GM21576 (cell line): ENCODE measurements at regions not wholly inside any gene's neighbourhood (a gene's known extent, or its start where the extent isn't known, plus 50 kb on each side); places are given as distances from the start of the nearest gene placed in this dataset.
"Not testable (repeated sequence)": the region's sequence is repeated elsewhere in the genome, so short reads cannot be mapped to it uniquely, and the experiment has no call there.

Experiments
- ATAC-seq: cut with Tn5 transposase; IDR thresholded peaks from one replicate; pipeline ENCODE4 v1.9.1; 2021; ENCODE audit warnings: mild to moderate bottlenecking, moderate library complexity; ENCODE audit not compliant: unreplicated experiment

GRCh38 chr3:170712798-170713197 lies 126.9 kb upstream of the SLC7A14 start:
- ATAC-seq, result no peak

- no peak for ATAC-seq
Observed at GRCh38 chr3:170712336-170712735, 126.5 kb upstream of the SLC7A14 start.

GRCh38 chr3:170711786-170712185 lies 125.9 kb upstream of the SLC7A14 start:
- no peak for ATAC-seq

- no peak for ATAC-seq
Observed at GRCh38 chr3:170709046-170709445, 123.2 kb upstream of the SLC7A14 start.

GRCh38 chr3:170707899-170708298 lies 122.0 kb upstream of the SLC7A14 start:
- no peak for ATAC-seq

- no peak for ATAC-seq
Observed at GRCh38 chr3:170705131-170705530, 119.3 kb upstream of the SLC7A14 start.

GRCh38 chr3:170703121-170703588 lies 117.3 kb upstream of the SLC7A14 start:
- ATAC-seq, result no peak

GRCh38 chr3:170701696-170702678 lies 116.1 kb upstream of the SLC7A14 start:
- no peak for ATAC-seq

- ATAC-seq, result no peak
Observed at GRCh38 chr3:170700054-170700404, 114.2 kb upstream of the SLC7A14 start.

GRCh38 chr3:170699158-170700053 lies 113.5 kb upstream of the SLC7A14 start:
- ATAC-seq, result no peak

- no peak for ATAC-seq
Observed at GRCh38 chr3:170697908-170698307, 112.0 kb upstream of the SLC7A14 start.

- ATAC-seq, result no peak
Observed at GRCh38 chr3:170697131-170697530, 111.3 kb upstream of the SLC7A14 start.

GRCh38 chr3:170695486-170696064 lies 109.7 kb upstream of the SLC7A14 start:
- no peak for ATAC-seq

- ATAC-seq, result no peak
Observed at GRCh38 chr3:170692720-170693119, 106.8 kb upstream of the SLC7A14 start.

GRCh38 chr3:170690661-170690981 lies 104.7 kb upstream of the SLC7A14 start:
- ATAC-seq, result no peak

GRCh38 chr3:170689893-170690660 lies 104.2 kb upstream of the SLC7A14 start:
- ATAC-seq, result no peak

GRCh38 chr3:170689296-170689829 lies 103.5 kb upstream of the SLC7A14 start:
- no peak for ATAC-seq

- not testable (repeated sequence) for ATAC-seq
Observed at GRCh38 chr3:170688222-170688621, 102.3 kb upstream of the SLC7A14 start.

GRCh38 chr3:170680593-170680992 lies 94.7 kb upstream of the SLC7A14 start:
- ATAC-seq, result no peak

GRCh38 chr3:170679190-170679589 lies 93.3 kb upstream of the SLC7A14 start:
- ATAC-seq, result no peak
